Endothelial cell of umbilical vein (primary cell): ENCODE measurements at regions not wholly inside any gene's neighbourhood (a gene's known extent, or its start where the extent isn't known, plus 50 kb on each side); places are given as distances from the start of the nearest gene placed in this dataset.
"Not testable (repeated sequence)": the region's sequence is repeated elsewhere in the genome, so short reads cannot be mapped to it uniquely, and the experiment has no call there.

Source experiments
- BruUV-seq: library from RNA; stranded (reverse); fragments of 400-500 nt; replicated peaks from 2 replicates; lab custom pipeline; 2021; lab: Mats Ljungman, UMichigan
- CTCF ChIA-PET: fragments of 300-600, 350-600 bp; sonication (Branson Sonifier 250); formaldehyde crosslinking; loops from one replicate; lab custom pipeline; 2021; ENCODE audit warnings: antibody characterized with exemption, inconsistent platforms; lab: Charles Lee
- POLR2A ChIA-PET: fragments of 300-600, 350-600 bp; sonication (Branson Sonifier 250); formaldehyde crosslinking; loops from one replicate; lab custom pipeline; 2021; ENCODE audit warnings: antibody characterized with exemption, inconsistent platforms; lab: Charles Lee
- DNase-seq: peaks from one replicate; pipeline ENCODE4 v3.0.0-alpha.2; 2011; ENCODE audit warnings: low read depth, low spot score
- FAIRE-seq: peaks from 2 replicates; lab custom pipeline; 2011; peaks lifted over from hg19 to GRCh38; lab: Jason Lieb, UNC
- H2AFZ ChIP-seq: 2 replicates; pipeline ENCODE4 v1.6.0; 2012; ENCODE audit warnings: low read depth, low read length, control low read depth, inconsistent platforms
- H3K27ac ChIP-seq: 2 replicates; pipeline ENCODE4 v1.5.1; 2011; ENCODE audit warnings: low read depth, mild to moderate bottlenecking, control low read depth, low read length, moderate library complexity; ENCODE audit not compliant: insufficient read depth
- H3K27me3 ChIP-seq, 2 experiments: 2 replicates each; pipeline versions ENCODE4 v1.6.0 to v1.6.1; 2011; ENCODE audit warnings: low read length in 2 of 2, mixed read lengths in 1 of 2; ENCODE audit not compliant: control insufficient read depth in 2 of 2, insufficient read depth in 2 of 2
- H3K36me3 ChIP-seq, 2 experiments: 2 replicates in 1 of 2; 3 replicates in 1 of 2; pipeline ENCODE4 v1.5.1; 2011; ENCODE audit warnings: low read length in 2 of 2, mild to moderate bottlenecking in 1 of 2, moderate library complexity in 1 of 2; ENCODE audit not compliant: control insufficient read depth in 2 of 2, insufficient read depth in 2 of 2; ENCODE audit errors: extremely low read depth in 1 of 2
- H3K4me1 ChIP-seq: 3 replicates; pipeline ENCODE4 v1.5.1; 2011; ENCODE audit warnings: mild to moderate bottlenecking, low read length; ENCODE audit not compliant: control insufficient read depth, insufficient read depth; ENCODE audit errors: extremely low read depth
- H3K4me2 ChIP-seq: 2 replicates; pipeline ENCODE4 v1.6.1; 2011; ENCODE audit warnings: low read length, control low read depth, mixed read lengths; ENCODE audit not compliant: insufficient read depth
- H3K4me3 ChIP-seq, 3 experiments: fragments of 200-600 bp in 1 of 3; sonication (generic), shearing (Covaris generic) in 1 of 3; replicated peaks in 1 of 3; 2 replicates each; pipeline ENCODE4 v1.5.1; 2011 to 2016; ENCODE audit warnings: control low read depth in 3 of 3, low read length in 3 of 3, mild to moderate bottlenecking in 2 of 3, inconsistent platforms in 1 of 3, low read depth in 1 of 3, moderate library complexity in 1 of 3; ENCODE audit not compliant: insufficient read depth in 1 of 3
- H3K79me2 ChIP-seq: 2 replicates; pipeline ENCODE4 v1.6.0; 2012; ENCODE audit warnings: low read length, inconsistent platforms; ENCODE audit not compliant: control insufficient read depth, insufficient read depth
- H3K9ac ChIP-seq: replicated peaks from 2 replicates; pipeline ENCODE3; 2011; ENCODE audit warnings: low read length, control low read depth; ENCODE audit not compliant: insufficient read depth; ENCODE audit errors: extremely low read depth
- H3K9me1 ChIP-seq: replicated peaks from 3 replicates; pipeline ENCODE4 v1.6.0; 2011; ENCODE audit warnings: mild to moderate bottlenecking, low read length; ENCODE audit not compliant: control insufficient read depth, insufficient read depth; ENCODE audit errors: extremely low read depth
- H3K9me3 ChIP-seq: replicated peaks from 2 replicates; pipeline ENCODE4 v1.5.1; 2012; ENCODE audit warnings: low read length, inconsistent platforms; ENCODE audit not compliant: control insufficient read depth, insufficient read depth
- H4K20me1 ChIP-seq: replicated peaks from 2 replicates; pipeline ENCODE3; 2011; ENCODE audit warnings: mild to moderate bottlenecking, low read length; ENCODE audit not compliant: control insufficient read depth, insufficient read depth; ENCODE audit errors: extremely low read depth
- CTCF ChIP-seq, 2 donors: IDR thresholded peaks; 1 replicate in 1 of 2; 2 replicates in 1 of 2; pipeline ENCODE4 v1.5.1; 2011; ENCODE audit warnings: low read length in 2 of 2, mild to moderate bottlenecking in 2 of 2, moderate library complexity in 2 of 2, control low read depth in 1 of 2, inconsistent platforms in 1 of 2, low read depth in 1 of 2; ENCODE audit not compliant: insufficient read depth in 1 of 2; ENCODE audit errors: extremely low read depth in 1 of 2
- EZH2 ChIP-seq: IDR thresholded peaks from 2 replicates; pipeline ENCODE4 v1.6.1; 2012; ENCODE audit warnings: borderline replicate concordance, low read depth, mild to moderate bottlenecking, moderate library complexity, low read length, inconsistent platforms; ENCODE audit not compliant: severe bottlenecking
- FOS ChIP-seq: IDR thresholded peaks from 2 replicates; pipeline ENCODE4 v1.6.1; 2011; ENCODE audit warnings: mild to moderate bottlenecking, low read length, moderate library complexity, borderline replicate concordance; ENCODE audit not compliant: insufficient read depth
- GATA2 ChIP-seq: IDR thresholded peaks from 2 replicates; pipeline ENCODE4 v1.7.0; 2011; ENCODE audit warnings: low read depth, mild to moderate bottlenecking, moderate library complexity, mixed read lengths, low read length; ENCODE audit not compliant: insufficient read length, insufficient read depth
- MYC ChIP-seq: IDR thresholded peaks from one replicate; pipeline ENCODE4 v1.6.1; 2011; ENCODE audit warnings: mild to moderate bottlenecking, low read depth, low read length
- POLR2A ChIP-seq: IDR thresholded peaks from 2 replicates; pipeline ENCODE4 v1.6.1; 2012; ENCODE audit warnings: low read depth, mild to moderate bottlenecking, control low read depth, low read length
- POLR2AphosphoS5 ChIP-seq: IDR thresholded peaks from 2 replicates; pipeline ENCODE4 v1.6.1; 2012; ENCODE audit warnings: low read depth, mild to moderate bottlenecking, control low read depth, low read length, moderate library complexity; ENCODE audit not compliant: insufficient read depth
- dilution Hi-C: fragments of 300-500 bp; cut with MboI; formaldehyde crosslinking; loops from one replicate; pipeline ENCODE4 v1.15.0; 2019; ENCODE audit warnings: low sequenced_read_pairs; ENCODE audit not compliant: extremely low pct_ligation_motif_present
- intact Hi-C: fragments of 100-400 bp; cut with micrococcal nuclease; formaldehyde crosslinking; loops from one replicate; pipeline ENCODE4 v1.10.0; 2022
- TF ChIP-seq, protein P1 (sequence below): IDR thresholded peaks from 2 replicates; pipeline ENCODE4 v1.6.1; 2011; ENCODE audit not compliant: insufficient read depth, insufficient read length

DNA sequence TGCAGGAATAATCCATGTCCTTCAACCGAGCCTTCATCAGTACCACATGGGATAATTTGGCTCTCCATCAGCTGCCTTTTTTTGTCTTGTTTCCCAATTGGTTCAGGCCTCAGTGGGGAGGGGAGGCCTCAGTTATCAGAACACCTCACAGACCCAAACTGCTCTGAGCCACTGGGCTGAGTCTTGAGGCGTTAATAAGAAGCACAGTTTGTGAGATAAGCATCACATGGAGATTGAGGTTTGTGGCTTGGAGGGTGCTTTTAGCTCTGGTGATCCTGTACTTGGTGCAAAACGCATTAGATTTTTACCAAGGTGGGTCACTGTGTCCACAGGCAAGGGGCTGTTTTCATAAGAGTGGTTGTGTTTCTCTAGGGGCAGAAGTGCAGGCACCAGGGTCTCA, 82.8 kb upstream of the HPF1 start:
- no peaks in the 10 kb centered on the region for H3K36me3 ChIP-seq
- POLR2A ChIA-PET = no interaction called here
- H3K9ac ChIP-seq = no peak overlapping the region
- H3K27ac ChIP-seq = no peak overlapping the region
- no peak overlapping the region for H2AFZ ChIP-seq
- DNase-seq (no peak), FAIRE-seq (no peak)
- no peaks in the 10 kb centered on the region for H3K27me3 ChIP-seq
- CTCF ChIA-PET = no interaction called here
- H3K9me3 ChIP-seq = no peaks in the 10 kb centered on the region
- dilution Hi-C loops (no loop called here), intact Hi-C loops (no loop called here)
- no peak for TF ChIP-seq EZH2
- TF ChIP-seq POLR2A = no peak
- TF ChIP-seq FOS = no peak
- TF ChIP-seq CTCF (IDR thresholded peaks at IDR 0.05; ENCODE audit: extremely low read depth in 1 of 2, insufficient read depth in 1 of 2, low read depth in 1 of 2, low read length in 2 of 2) = no peak
- no peak for TF ChIP-seq POLR2AphosphoS5
- TF ChIP-seq, protein P1, sequence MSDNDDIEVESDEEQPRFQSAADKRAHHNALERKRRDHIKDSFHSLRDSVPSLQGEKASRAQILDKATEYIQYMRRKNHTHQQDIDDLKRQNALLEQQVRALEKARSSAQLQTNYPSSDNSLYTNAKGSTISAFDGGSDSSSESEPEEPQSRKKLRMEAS = no peak
- TF ChIP-seq GATA2 = no peak
- no peak for TF ChIP-seq MYC
- H3K4me2 ChIP-seq = no peak overlapping the region
- H3K79me2 ChIP-seq = no peaks in the 10 kb centered on the region
- no peaks in the 10 kb centered on the region for H4K20me1 ChIP-seq
- no peak overlapping the region for H3K4me3 ChIP-seq
- no peaks in the 10 kb centered on the region for H3K4me1 ChIP-seq
- BruUV-seq = no TSS peak
- H3K9me1 ChIP-seq = no peaks in the 10 kb centered on the region

DNA sequence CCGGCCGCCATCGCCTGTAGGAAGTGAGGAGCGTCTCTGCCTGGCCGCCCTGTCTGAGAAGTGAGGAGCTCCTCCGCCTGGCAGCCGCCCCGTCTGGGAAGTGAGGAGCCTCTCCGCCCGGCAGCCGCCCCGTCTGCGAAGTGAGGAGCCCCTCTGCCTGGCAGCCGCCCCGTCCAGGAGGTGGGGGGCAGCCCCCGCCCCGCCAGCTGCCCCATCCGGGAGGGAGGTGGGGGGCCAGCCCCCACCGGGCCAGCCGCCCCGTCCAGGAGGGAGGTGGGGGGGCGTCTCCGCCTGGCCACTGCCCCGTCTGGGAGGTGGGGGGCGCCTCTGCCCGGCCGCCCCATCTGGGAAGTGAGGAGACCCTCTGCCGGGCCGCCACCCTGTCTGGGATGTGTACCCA, 70.6 kb upstream of the HPF1 start:
- H3K36me3 ChIP-seq, H3K79me2 ChIP-seq, H3K9me3 ChIP-seq, H3K4me3 ChIP-seq, H3K9me1 ChIP-seq, BruUV-seq, intact Hi-C loops, H3K4me1 ChIP-seq, H3K27me3 ChIP-seq, H3K4me2 ChIP-seq, CTCF ChIA-PET, FAIRE-seq, H4K20me1 ChIP-seq, dilution Hi-C loops, DNase-seq, H3K9ac ChIP-seq, H2AFZ ChIP-seq, H3K27ac ChIP-seq, POLR2A ChIA-PET: not testable (repeated sequence)
